Trophoblast cell (in vitro differentiated cells and primary cell): ENCODE measurements at regions not wholly inside any gene's neighbourhood (a gene's known extent, or its start where the extent isn't known, plus 50 kb on each side); places are given as distances from the start of the nearest gene placed in this dataset.
A peak's percentile ranks its signal among the peaks of the same experiment; 100 is the strongest.

Experiments
- DNase-seq, 2 donors: peaks; one replicate each; pipeline ENCODE4 v3.0.0-alpha.2; 2016
- H2AFZ ChIP-seq: 2 replicates; pipeline ENCODE4 v1.6.1; 2013; ENCODE audit warnings: low read length, moderate library complexity, mild to moderate bottlenecking; ENCODE audit not compliant: insufficient read depth, poor library complexity
- H2AK5ac ChIP-seq: 2 replicates; pipeline ENCODE4 v1.6.1; 2013; ENCODE audit warnings: mild to moderate bottlenecking, low read length
- H2BK120ac ChIP-seq: 2 replicates; pipeline ENCODE4 v1.6.1; 2013; ENCODE audit warnings: low read length, mild to moderate bottlenecking, moderate library complexity; ENCODE audit not compliant: insufficient read depth, poor library complexity
- H2BK12ac ChIP-seq: 2 replicates; pipeline ENCODE4 v1.6.1; 2013; ENCODE audit warnings: mild to moderate bottlenecking, low read length, moderate library complexity
- H2BK5ac ChIP-seq: 2 replicates; pipeline ENCODE4 v1.6.1; 2013; ENCODE audit warnings: low read length, low read depth, moderate library complexity, mild to moderate bottlenecking; ENCODE audit not compliant: poor library complexity
- H3K14ac ChIP-seq: 2 replicates; pipeline ENCODE4 v1.6.1; 2013; ENCODE audit warnings: mild to moderate bottlenecking, low read length
- H3K18ac ChIP-seq: 2 replicates; pipeline ENCODE4 v1.6.1; 2013; ENCODE audit warnings: mild to moderate bottlenecking, low read length
- H3K23ac ChIP-seq: 2 replicates; pipeline ENCODE4 v1.6.1; 2013; ENCODE audit warnings: low read length
- H3K27ac ChIP-seq: 2 replicates; pipeline ENCODE4 v1.5.1; 2013; ENCODE audit warnings: low read depth, mild to moderate bottlenecking, inconsistent platforms, low read length, moderate library complexity
- H3K27me3 ChIP-seq: 2 replicates; pipeline ENCODE4 v1.6.1; 2013; ENCODE audit warnings: inconsistent platforms, mild to moderate bottlenecking, low read length, moderate library complexity; ENCODE audit not compliant: insufficient read depth
- H3K36me3 ChIP-seq, 2 experiments: 1 replicate in 1 of 2; 2 replicates in 1 of 2; pipeline ENCODE4 v1.6.1; 2013; ENCODE audit warnings: low read length in 2 of 2, mild to moderate bottlenecking in 2 of 2, moderate library complexity in 1 of 2; ENCODE audit not compliant: insufficient read depth in 2 of 2, control insufficient read depth in 1 of 2
- H3K4ac ChIP-seq: 2 replicates; pipeline ENCODE4 v1.6.1; 2013; ENCODE audit warnings: low read depth, mild to moderate bottlenecking, low read length, moderate library complexity
- H3K4me1 ChIP-seq, 2 experiments: 1 replicate in 1 of 2; 2 replicates in 1 of 2; pipeline ENCODE4 v1.6.1; 2013; ENCODE audit warnings: low read length in 2 of 2, mild to moderate bottlenecking in 2 of 2, moderate library complexity in 1 of 2; ENCODE audit not compliant: insufficient read depth in 2 of 2, control insufficient read depth in 1 of 2
- H3K4me2 ChIP-seq: 2 replicates; pipeline ENCODE4 v1.6.1; 2013; ENCODE audit warnings: inconsistent platforms, mild to moderate bottlenecking, low read length, moderate library complexity
- H3K4me3 ChIP-seq: 2 replicates; pipeline ENCODE4 v1.5.1; 2013; ENCODE audit warnings: mild to moderate bottlenecking, low read depth, low read length, inconsistent platforms
- H3K79me1 ChIP-seq: one replicate; pipeline ENCODE4 v1.6.1; 2013; ENCODE audit warnings: low read length
- H3K79me2 ChIP-seq: 2 replicates; pipeline ENCODE4 v1.6.1; 2013; ENCODE audit warnings: low read length, mild to moderate bottlenecking; ENCODE audit not compliant: control insufficient read depth, insufficient read depth, poor library complexity
- H3K9ac ChIP-seq: 2 replicates; pipeline ENCODE4 v1.6.1; 2013; ENCODE audit warnings: mild to moderate bottlenecking, low read length
- H3K9me3 ChIP-seq: 2 replicates; pipeline ENCODE4 v1.6.1; 2013; ENCODE audit warnings: low read depth, mild to moderate bottlenecking, control low read depth, inconsistent platforms, low read length; ENCODE audit not compliant: insufficient read depth
- H4K12ac ChIP-seq: 2 replicates; pipeline ENCODE4 v1.6.1; 2013; ENCODE audit warnings: low read depth, mild to moderate bottlenecking, low read length, moderate library complexity
- H4K8ac ChIP-seq: 2 replicates; pipeline ENCODE4 v1.6.1; 2013; ENCODE audit warnings: low read depth, mild to moderate bottlenecking, low read length, moderate library complexity
- H4K91ac ChIP-seq: one replicate; pipeline ENCODE4 v1.6.1; 2013; ENCODE audit warnings: low read depth, mild to moderate bottlenecking, low read length, moderate library complexity
- WGBS: extraction: QIAGEN DNeasy Blood & Tissue Kit; methylation state at CpG from one replicate; pipeline ENCODE4 v1.1.7; 2013; ENCODE audit warnings: missing lambda C conversion rate; ENCODE audit not compliant: insufficient read length, insufficient coverage; ENCODE audit errors: extremely low coverage; 5-methylcytosine and 5-hydroxymethylcytosine counted together

- H3K4me1 ChIP-seq: no peaks in the 10 kb centered on the region
- H3K4me3 ChIP-seq: no peak overlapping the region
- no peak overlapping the region for H2BK120ac ChIP-seq
- H3K36me3 ChIP-seq: no peaks in the 10 kb centered on the region
- no peaks in the 10 kb centered on the region for H3K9me3 ChIP-seq
- no peak overlapping the region for H2BK12ac ChIP-seq
- no peak overlapping the region for H2BK5ac ChIP-seq
- no peaks in the 10 kb centered on the region for H3K27me3 ChIP-seq
- no peak overlapping the region for H3K4me2 ChIP-seq
- no peak overlapping the region for H3K4ac ChIP-seq
- no peak overlapping the region for H2AK5ac ChIP-seq
- H4K91ac ChIP-seq: no peak overlapping the region
- DNase-seq: no peak
- no peak overlapping the region for H2AFZ ChIP-seq
- no peak overlapping the region for H3K23ac ChIP-seq
- no peaks in the 10 kb centered on the region for H3K79me2 ChIP-seq
- H3K27ac ChIP-seq: no peak overlapping the region
- no peak overlapping the region for H4K12ac ChIP-seq
- H3K18ac ChIP-seq: no peak overlapping the region
- no peak overlapping the region for H4K8ac ChIP-seq
- no peaks in the 10 kb centered on the region for H3K79me1 ChIP-seq
- no peak overlapping the region for H3K9ac ChIP-seq
- no peak overlapping the region for H3K14ac ChIP-seq
Measured at GRCh38 chr2:11995456-11995855, 249.0 kb downstream of the LPIN1 start.

- H3K4me2 ChIP-seq: no peak overlapping the region
- no peak for DNase-seq
- no peak overlapping the region for H3K27ac ChIP-seq
- no peak overlapping the region for H2BK12ac ChIP-seq
- H3K79me2 ChIP-seq: no peaks in the 10 kb centered on the region
- no peak overlapping the region for H4K8ac ChIP-seq
- H3K9me3 ChIP-seq: no peaks in the 10 kb centered on the region
- no peak overlapping the region for H3K4me3 ChIP-seq
- no peak overlapping the region for H2AFZ ChIP-seq
- H2AK5ac ChIP-seq: no peak overlapping the region
- H2BK120ac ChIP-seq: no peak overlapping the region
- no peaks in the 10 kb centered on the region for H3K79me1 ChIP-seq
- no peaks in the 10 kb centered on the region for H3K36me3 ChIP-seq
- H2BK5ac ChIP-seq: no peak overlapping the region
- no peak overlapping the region for H3K18ac ChIP-seq
- no peak overlapping the region for H3K9ac ChIP-seq
- H3K4ac ChIP-seq: no peak overlapping the region
- H3K27me3 ChIP-seq: no peaks in the 10 kb centered on the region
- H3K4me1 ChIP-seq: no peaks in the 10 kb centered on the region
- no peak overlapping the region for H4K91ac ChIP-seq
- H3K23ac ChIP-seq: no peak overlapping the region
- no peak overlapping the region for H3K14ac ChIP-seq
- no peak overlapping the region for H4K12ac ChIP-seq
Measured at GRCh38 chr2:11996618-11997017, 250.2 kb downstream of the LPIN1 start.

- no peak overlapping the region for H2BK12ac ChIP-seq
- no peak for DNase-seq
- no peak overlapping the region for H2AK5ac ChIP-seq
- no peaks in the 10 kb centered on the region for H3K79me2 ChIP-seq
- no peak overlapping the region for H2AFZ ChIP-seq
- no peak overlapping the region for H2BK5ac ChIP-seq
- H3K9ac ChIP-seq: no peak overlapping the region
- H3K4me1 ChIP-seq: no peaks in the 10 kb centered on the region
- no peaks in the 10 kb centered on the region for H3K79me1 ChIP-seq
- H3K18ac ChIP-seq: no peak overlapping the region
- no peaks in the 10 kb centered on the region for H3K9me3 ChIP-seq
- H3K14ac ChIP-seq: no peak overlapping the region
- no peak overlapping the region for H3K27ac ChIP-seq
- H4K8ac ChIP-seq: no peak overlapping the region
- no peak overlapping the region for H3K4me3 ChIP-seq
- H4K91ac ChIP-seq: no peak overlapping the region
- H3K36me3 ChIP-seq: no peaks in the 10 kb centered on the region
- no peak overlapping the region for H3K4ac ChIP-seq
- H3K23ac ChIP-seq: no peak overlapping the region
- H2BK120ac ChIP-seq: no peak overlapping the region
- no peak overlapping the region for H3K4me2 ChIP-seq
- no peaks in the 10 kb centered on the region for H3K27me3 ChIP-seq
- no peak overlapping the region for H4K12ac ChIP-seq
Measured at GRCh38 chr2:11997142-11997541, 250.7 kb downstream of the LPIN1 start.

- Histone ChIP-seq H2AK5ac (no peak overlapping the region), H4K8ac (no peak overlapping the region), H3K18ac (no peak overlapping the region), H3K9ac (no peak overlapping the region), H3K27me3 (no peaks in the 10 kb centered on the region), H4K91ac (no peak overlapping the region), H3K14ac (no peak overlapping the region), H2BK5ac (no peak overlapping the region), H3K79me1 (no peaks in the 10 kb centered on the region), H4K12ac (no peak overlapping the region), H2BK12ac (no peak overlapping the region), H3K79me2 (no peaks in the 10 kb centered on the region), H3K4me3 (no peak overlapping the region), H3K36me3 (no peaks in the 10 kb centered on the region), H3K9me3 (no peaks in the 10 kb centered on the region), H3K23ac (no peak overlapping the region), H3K4me2 (no peak overlapping the region), H3K27ac (no peak overlapping the region), H2BK120ac (no peak overlapping the region), H3K4ac (no peak overlapping the region), H2AFZ (no peak overlapping the region), H3K4me1 (no peaks in the 10 kb centered on the region)
- peak in 1 of 2 donors; percentile 4 for DNase-seq
- no CpG with 5 or more reads among the region's 2 CpGs for WGBS
Measured at GRCh38 chr2:11998218-11998617, 251.8 kb downstream of the LPIN1 start.
